PC-3 (cell line): ENCODE measurements at regions not wholly inside any gene's neighbourhood (a gene's known extent, or its start where the extent isn't known, plus 50 kb on each side); places are given as distances from the start of the nearest gene placed in this dataset.

ENCODE experiments used
- CTCF ChIP-seq: fragments of 300-600 bp; sonication (generic); conservative IDR thresholded peaks from 2 replicates; pipeline ENCODE4 v1.5.1; 2017; ENCODE audit warnings: antibody characterized with exemption, low read depth, mild to moderate bottlenecking, low read length
- EZH2 ChIP-seq: fragments of 300-600 bp; sonication (generic); IDR thresholded peaks from one replicate; pipeline ENCODE4 v1.6.1; 2017; ENCODE audit warnings: antibody characterized with exemption, mild to moderate bottlenecking, low read length; ENCODE audit not compliant: unreplicated experiment

DNA sequence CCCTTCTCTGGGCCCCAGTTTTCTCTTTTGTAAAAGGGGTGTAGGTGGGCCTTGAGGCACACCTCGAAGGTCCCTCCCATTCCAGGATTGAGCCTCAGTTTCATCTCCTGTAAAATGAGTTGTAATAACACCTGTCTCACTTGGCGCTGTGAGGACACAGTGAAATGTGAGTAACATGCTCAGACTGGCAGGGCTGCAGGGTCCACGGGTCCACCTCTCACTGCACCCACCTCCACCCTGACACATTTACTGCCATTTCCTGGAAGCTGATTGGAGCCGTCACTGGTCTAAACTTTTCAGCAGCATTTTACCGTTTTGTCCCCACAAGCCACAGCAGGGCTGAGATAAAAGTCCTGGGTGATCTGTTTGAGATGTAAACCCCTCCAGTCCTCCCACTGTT, 398.0 kb downstream of the PTPRU start:
- no peak for TF ChIP-seq EZH2
- no peak for TF ChIP-seq CTCF
